HepG2 (cell line): ENCODE measurements at regions not wholly inside any gene's neighbourhood (a gene's known extent, or its start where the extent isn't known, plus 50 kb on each side); places are given as distances from the start of the nearest gene placed in this dataset.

Experiments
- ATAC-seq: fragments of 200-7000 bp; cut with Tn5 transposase; 3 replicates; pipeline ENCODE4 v1.9.1; 2020; ENCODE audit warnings: mild to moderate bottlenecking, moderate library complexity
- BruUV-seq: library from RNA; stranded (reverse); fragments of 400-500 nt; replicated peaks from 2 replicates; lab custom pipeline; 2021; lab: Mats Ljungman, UMichigan
- CTCF ChIA-PET: fragments of 300-600 bp; formaldehyde crosslinking; extraction: SDS; loops from one replicate; lab custom pipeline; 2021; ENCODE audit warnings: low total read pairs, inconsistent platforms, low intra/inter-chr PET ratio; lab: Yijun Ruan, JAX
- POLR2A ChIA-PET: fragments of 350-600 bp; sonication (Branson Sonifier 250); formaldehyde crosslinking; loops from one replicate; lab custom pipeline; 2020; ENCODE audit warnings: antibody characterized with exemption, inconsistent platforms; lab: Yijun Ruan, JAX
- DNase-seq: peaks from one replicate; pipeline ENCODE4 v3.0.0-alpha.2; 2015; ENCODE audit warnings: low spot score
- FAIRE-seq: peaks from 3 replicates; lab custom pipeline; 2011; peaks lifted over from hg19 to GRCh38; lab: Jason Lieb, UNC
- H2AFZ ChIP-seq: one replicate; pipeline ENCODE4 v1.6.1; 2011; ENCODE audit warnings: low read length, inconsistent platforms
- H3K27ac ChIP-seq: fragments of 300-600 bp; 3 replicates; pipeline ENCODE4 v1.8.0; 2011; ENCODE audit warnings: mixed run types, mild to moderate bottlenecking, mixed read lengths, low read length, inconsistent platforms; ENCODE audit not compliant: insufficient read depth; ENCODE audit errors: extremely low read length
- H3K27me3 ChIP-seq, 2 experiments: fragments of 200-600 bp in 1 of 2; 2 replicates in 1 of 2; 3 replicates in 1 of 2; pipeline versions ENCODE4 v1.6.0 to v1.8.0; 2011; ENCODE audit warnings: low read length in 2 of 2, mild to moderate bottlenecking in 2 of 2, moderate library complexity in 2 of 2, inconsistent platforms in 1 of 2; ENCODE audit not compliant: insufficient read depth in 2 of 2, control insufficient read depth in 1 of 2
- H3K36me3 ChIP-seq, 2 experiments: fragments of 200-600 bp in 1 of 2; replicated peaks in 1 of 2; 2 replicates in 1 of 2; 3 replicates in 1 of 2; pipeline versions ENCODE4 v1.5.1 to v1.8.0; 2011; ENCODE audit warnings: low read length in 2 of 2, inconsistent platforms in 1 of 2; ENCODE audit not compliant: insufficient read depth in 2 of 2, control insufficient read depth in 1 of 2
- H3K4me1 ChIP-seq: 2 replicates; pipeline ENCODE4 v1.5.1; 2012; ENCODE audit warnings: low read length, inconsistent platforms; ENCODE audit not compliant: insufficient read depth
- H3K4me2 ChIP-seq: 2 replicates; pipeline ENCODE4 v1.6.0; 2011; ENCODE audit warnings: low read depth, low read length, inconsistent platforms
- H3K4me3 ChIP-seq, 3 experiments: fragments of 200-600 bp in 1 of 3; sonication (generic), shearing (Covaris generic) in 1 of 3; replicated peaks in 1 of 3; 2 replicates each; pipeline ENCODE4 v1.5.1; 2011 to 2016; ENCODE audit warnings: low read length in 3 of 3, inconsistent platforms in 2 of 3, low read depth in 2 of 3, mild to moderate bottlenecking in 2 of 3, control low read depth in 1 of 3, mixed read lengths in 1 of 3; ENCODE audit not compliant: insufficient read depth in 1 of 3
- H3K79me2 ChIP-seq: one replicate; pipeline ENCODE4 v1.6.1; 2011; ENCODE audit warnings: low read length, inconsistent platforms; ENCODE audit not compliant: insufficient read depth
- H3K9ac ChIP-seq: 2 replicates; pipeline ENCODE4 v1.6.0; 2011; ENCODE audit warnings: mild to moderate bottlenecking, low read depth, low read length, inconsistent platforms; ENCODE audit not compliant: insufficient read depth
- H3K9me3 ChIP-seq: 2 replicates; pipeline ENCODE4 v1.5.1; 2012; ENCODE audit warnings: mild to moderate bottlenecking, low read length
- H4K20me1 ChIP-seq: 2 replicates; pipeline ENCODE4 v1.6.0; 2011; ENCODE audit warnings: inconsistent platforms, mild to moderate bottlenecking, low read length, moderate library complexity; ENCODE audit not compliant: insufficient read depth
- CCAR2 ChIP-seq: fragments of 200-400 bp; formaldehyde crosslinking; optimal IDR thresholded peaks from 2 replicates; pipeline ENCODE3; 2018; ENCODE audit warnings: low read depth, mild to moderate bottlenecking, low read length, moderate library complexity
- EEA1 ChIP-seq: sonication (generic); formaldehyde crosslinking; IDR thresholded peaks from 2 replicates; pipeline ENCODE4 v1.5.1; 2020; ENCODE audit warnings: mild to moderate bottlenecking, missing genetic modification reagents, borderline replicate concordance
- HMG20B ChIP-seq: conservative IDR thresholded peaks from 2 replicates; pipeline ENCODE4 v1.6.1; 2016; ENCODE audit warnings: missing genetic modification reagents, missing compliant biosample characterization
- HNRNPLL ChIP-seq: fragments of 200-400 bp; formaldehyde crosslinking; IDR thresholded peaks from 2 replicates; pipeline ENCODE4 v1.6.1; 2017; ENCODE audit warnings: mild to moderate bottlenecking, low read depth, low read length; ENCODE audit not compliant: poor library complexity, severe bottlenecking
- NR3C1 ChIP-seq: sonication (generic); formaldehyde crosslinking; IDR thresholded peaks from 2 replicates; pipeline ENCODE4 v1.4.0; 2020; ENCODE audit warnings: missing genetic modification reagents
- NRL ChIP-seq: sonication (generic); formaldehyde crosslinking; IDR thresholded peaks from 2 replicates; pipeline ENCODE4 v1.5.0; 2020; ENCODE audit warnings: missing genetic modification reagents, mild to moderate bottlenecking, moderate library complexity, borderline replicate concordance
- RELA ChIP-seq: sonication (generic); formaldehyde crosslinking; IDR thresholded peaks from 2 replicates; pipeline ENCODE4 v1.4.0; 2020; ENCODE audit warnings: missing genetic modification reagents
- SRSF1 ChIP-seq: fragments of 200-400 bp; formaldehyde crosslinking; optimal IDR thresholded peaks from 2 replicates; pipeline ENCODE3; 2017; ENCODE audit warnings: mild to moderate bottlenecking, low read depth, low read length, moderate library complexity
- TBX2 ChIP-seq: sonication (generic); formaldehyde crosslinking; IDR thresholded peaks from 2 replicates; pipeline ENCODE4 v1.5.0; 2020; ENCODE audit warnings: missing genetic modification reagents, mild to moderate bottlenecking, borderline replicate concordance
- TGIF2 ChIP-seq: IDR thresholded peaks from 2 replicates; pipeline ENCODE4 v1.6.1; 2016; ENCODE audit warnings: control low read depth, missing compliant biosample characterization
- WIZ ChIP-seq: sonication (generic); formaldehyde crosslinking; IDR thresholded peaks from 2 replicates; pipeline ENCODE4 v1.5.1; 2020; ENCODE audit warnings: mild to moderate bottlenecking, missing genetic modification reagents
- ZNF260 ChIP-seq: sonication (generic); formaldehyde crosslinking; IDR thresholded peaks from 2 replicates; pipeline ENCODE4 v1.4.0; 2020; ENCODE audit warnings: missing genetic modification reagents, low read depth, mild to moderate bottlenecking, borderline replicate concordance
- ZNF431 ChIP-seq: sonication (generic); formaldehyde crosslinking; IDR thresholded peaks from 2 replicates; pipeline ENCODE4 v1.9.0; 2022; ENCODE audit warnings: missing genetic modification reagents, low read depth, mild to moderate bottlenecking, borderline replicate concordance
- ZNF530 ChIP-seq: sonication (generic); formaldehyde crosslinking; IDR thresholded peaks from 2 replicates; pipeline ENCODE4 v1.5.0; 2020; ENCODE audit warnings: low read depth, mild to moderate bottlenecking, missing genetic modification reagents
- ZNF547 ChIP-seq: sonication (generic); formaldehyde crosslinking; IDR thresholded peaks from 2 replicates; pipeline ENCODE4 v1.5.1; 2020; ENCODE audit warnings: mild to moderate bottlenecking, missing genetic modification reagents
- ZNF552 ChIP-seq: sonication (generic); formaldehyde crosslinking; IDR thresholded peaks from 2 replicates; pipeline ENCODE4 v1.9.0; 2022; ENCODE audit warnings: missing genetic modification reagents, mild to moderate bottlenecking, borderline replicate concordance
- ZNF83 ChIP-seq: sonication (generic); formaldehyde crosslinking; IDR thresholded peaks from 2 replicates; pipeline ENCODE4 v1.4.0; 2020; ENCODE audit warnings: missing genetic modification reagents, mild to moderate bottlenecking, borderline replicate concordance
- WGBS: methylation state at CpG from one replicate; pipeline ENCODE4 v1.1.6; 2017; ENCODE audit warnings: low lambda C conversion rate; 5-methylcytosine and 5-hydroxymethylcytosine counted together
- in situ Hi-C: cut with HindIII; loops from 2 replicates; pipeline ENCODE4 v1.10.0; 2017; ENCODE audit warnings: low pct_unique_long_range_greater_than_20kb; ENCODE audit not compliant: extremely low pct_ligation_motif_present
- intact Hi-C: fragments of 100-400 bp; cut with micrococcal nuclease; formaldehyde crosslinking; loops from one replicate; pipeline ENCODE4 v1.10.0; 2022; ENCODE audit not compliant: unreplicated experiment
- TF ChIP-seq, protein P1 (sequence below): sonication (generic); formaldehyde crosslinking; IDR thresholded peaks from 2 replicates; pipeline ENCODE4 v1.5.0; 2020; ENCODE audit warnings: missing genetic modification reagents
- TF ChIP-seq, protein P2 (sequence below): IDR thresholded peaks from 2 replicates; pipeline ENCODE4 v1.6.1; 2012; ENCODE audit warnings: inconsistent platforms

DNA sequence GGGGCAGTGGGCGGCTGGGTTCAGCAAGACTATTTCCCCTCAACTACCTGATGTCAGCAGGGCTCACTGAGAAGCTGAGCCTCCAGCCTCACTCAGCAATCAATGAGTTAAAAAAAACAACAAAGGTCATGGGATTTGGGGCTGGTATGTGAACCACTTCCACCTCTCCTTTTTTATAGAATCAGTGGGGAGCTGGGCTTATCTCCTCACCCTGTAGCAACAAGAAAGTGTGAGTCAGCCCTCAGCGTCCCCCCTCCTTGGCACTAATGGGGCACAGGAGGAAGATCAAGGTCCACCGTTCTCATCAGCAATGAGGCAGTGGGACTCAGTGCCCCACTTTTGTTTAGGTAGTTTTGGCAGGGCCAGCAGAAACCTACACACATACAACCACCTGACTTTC is 823.5 kb upstream of the POM121L12 start:
- DNase-seq = no peak
- POLR2A ChIA-PET = no interaction called here
- TF ChIP-seq ZNF547 (no peak), TBX2 (no peak), NRL (CRISPR knock-in tag) (no peak)
- TF ChIP-seq, protein P1, sequence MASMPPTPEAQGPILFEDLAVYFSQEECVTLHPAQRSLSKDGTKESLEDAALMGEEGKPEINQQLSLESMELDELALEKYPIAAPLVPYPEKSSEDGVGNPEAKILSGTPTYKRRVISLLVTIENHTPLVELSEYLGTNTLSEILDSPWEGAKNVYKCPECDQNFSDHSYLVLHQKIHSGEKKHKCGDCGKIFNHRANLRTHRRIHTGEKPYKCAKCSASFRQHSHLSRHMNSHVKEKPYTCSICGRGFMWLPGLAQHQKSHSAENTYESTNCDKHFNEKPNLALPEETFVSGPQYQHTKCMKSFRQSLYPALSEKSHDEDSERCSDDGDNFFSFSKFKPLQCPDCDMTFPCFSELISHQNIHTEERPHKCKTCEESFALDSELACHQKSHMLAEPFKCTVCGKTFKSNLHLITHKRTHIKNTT (CRISPR knock-in tag) = no peak
- TF ChIP-seq, protein P2, sequence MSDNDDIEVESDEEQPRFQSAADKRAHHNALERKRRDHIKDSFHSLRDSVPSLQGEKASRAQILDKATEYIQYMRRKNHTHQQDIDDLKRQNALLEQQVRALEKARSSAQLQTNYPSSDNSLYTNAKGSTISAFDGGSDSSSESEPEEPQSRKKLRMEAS = no peak
- TF ChIP-seq, all 625 proteins: peak for 0
- ATAC-seq = no peak
- Histone ChIP-seq H3K4me2 (no peak overlapping the region), H3K9me3 (no peaks in the 10 kb centered on the region), H3K4me3 (no peak overlapping the region), H3K9ac (no peak overlapping the region), H3K27ac (no peak overlapping the region), H3K36me3 (no peaks in the 10 kb centered on the region), H2AFZ (no peak overlapping the region), H3K27me3 (no peaks in the 10 kb centered on the region), H3K4me1 (no peaks in the 10 kb centered on the region), H3K79me2 (no peaks in the 10 kb centered on the region), H4K20me1 (no peaks in the 10 kb centered on the region)
- in situ Hi-C loops = no loop called here
- no TSS peak for BruUV-seq
- intact Hi-C loops = no loop called here
- CTCF ChIA-PET = no interaction called here
- FAIRE-seq = no peak
- WGBS = 27% methylated on average over 3 of the region's 3 CpGs

DNA sequence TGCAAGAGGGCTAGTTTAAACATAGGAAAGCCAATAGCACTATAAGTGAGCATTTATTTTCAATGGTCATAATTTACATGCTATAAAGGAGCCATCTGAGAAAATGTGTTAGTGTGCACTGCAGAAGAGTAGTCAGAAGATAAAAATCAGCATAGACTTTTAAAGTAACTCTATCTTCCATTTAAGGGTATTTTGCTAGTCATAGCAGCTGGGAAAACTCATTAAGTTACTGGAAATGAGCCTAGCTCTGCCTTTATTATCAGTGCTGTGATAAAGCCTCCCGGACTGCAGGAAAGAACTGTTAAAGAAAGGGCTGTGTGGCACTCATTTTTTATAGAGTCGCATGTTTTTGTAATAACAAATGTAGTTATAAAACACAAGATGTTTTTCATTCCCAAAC is 825.8 kb upstream of the POM121L12 start:
- H4K20me1 ChIP-seq = no peaks in the 10 kb centered on the region
- no peak for ATAC-seq
- ChIA-PET CTCF (no interaction called here), POLR2A (no interaction called here)
- no peak for DNase-seq
- H3K79me2 ChIP-seq = no peaks in the 10 kb centered on the region
- no peak overlapping the region for H3K9ac ChIP-seq
- H3K4me1 ChIP-seq = no peaks in the 10 kb centered on the region
- BruUV-seq = no TSS peak
- H3K4me2 ChIP-seq = no peak overlapping the region
- no peak overlapping the region for H3K4me3 ChIP-seq
- no peaks in the 10 kb centered on the region for H3K27me3 ChIP-seq
- H3K36me3 ChIP-seq = no peaks in the 10 kb centered on the region
- in situ Hi-C loops (no loop called here), intact Hi-C loops (no loop called here)
- no peak overlapping the region for H3K27ac ChIP-seq
- no peak overlapping the region for H2AFZ ChIP-seq
- no peaks in the 10 kb centered on the region for H3K9me3 ChIP-seq
- WGBS = 26% methylated on average over 2 of the region's 2 CpGs
- FAIRE-seq = no peak
- no peak for TF ChIP-seq CCAR2
- TF ChIP-seq EEA1 (CRISPR knock-in tag) = no peak
- no peak for TF ChIP-seq ZNF83 (CRISPR knock-in tag)
- no peak for TF ChIP-seq TGIF2 (CRISPR knock-in tag)
- TF ChIP-seq ZNF431 (CRISPR knock-in tag) = no peak
- no peak for TF ChIP-seq SRSF1
- TF ChIP-seq ZNF260 = no peak
- no peak for TF ChIP-seq RELA (CRISPR knock-in tag)
- no peak for TF ChIP-seq ZNF530
- no peak for TF ChIP-seq HMG20B (CRISPR knock-in tag)
- TF ChIP-seq ZNF552 = no peak
- no peak for TF ChIP-seq NR3C1 (CRISPR knock-in tag)
- TF ChIP-seq HNRNPLL = no peak
- no peak for TF ChIP-seq WIZ (CRISPR knock-in tag)
